ENCODE measurements at regions not wholly inside any gene's neighbourhood (a gene's known extent, or its start where the extent isn't known, plus 50 kb on each side); places are given as distances from the start of the nearest gene placed in this dataset.
"Not testable (repeated sequence)": the region's sequence is repeated elsewhere in the genome, so short reads cannot be mapped to it uniquely, and the experiment has no call there.

DNA sequence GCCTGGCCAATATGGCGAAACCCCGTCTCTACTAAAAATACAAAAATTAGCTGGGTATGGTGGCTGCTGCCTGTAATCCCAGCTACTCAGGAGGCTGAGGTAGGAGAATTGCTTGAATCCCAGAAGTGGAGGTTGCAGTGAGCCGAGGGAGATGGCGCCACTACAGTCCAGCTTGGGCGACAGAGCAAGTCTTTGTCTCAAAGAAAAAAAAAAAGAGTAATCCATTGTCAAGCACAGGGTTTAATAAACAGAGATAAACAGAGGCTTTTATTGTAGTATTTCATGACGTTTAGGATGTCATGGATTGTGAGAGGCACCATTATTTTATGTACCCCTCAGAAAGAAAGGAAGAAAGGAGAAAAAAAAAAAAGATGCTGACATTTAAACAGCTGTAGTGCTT, 75.2 kb upstream of the RNU2-1 start:
- DNase-seq (ENCODE audit: low spot score in 2 of 2): no peak
- no peaks in the 10 kb centered on the region for H3K36me3 ChIP-seq (replicated peaks)

DNA sequence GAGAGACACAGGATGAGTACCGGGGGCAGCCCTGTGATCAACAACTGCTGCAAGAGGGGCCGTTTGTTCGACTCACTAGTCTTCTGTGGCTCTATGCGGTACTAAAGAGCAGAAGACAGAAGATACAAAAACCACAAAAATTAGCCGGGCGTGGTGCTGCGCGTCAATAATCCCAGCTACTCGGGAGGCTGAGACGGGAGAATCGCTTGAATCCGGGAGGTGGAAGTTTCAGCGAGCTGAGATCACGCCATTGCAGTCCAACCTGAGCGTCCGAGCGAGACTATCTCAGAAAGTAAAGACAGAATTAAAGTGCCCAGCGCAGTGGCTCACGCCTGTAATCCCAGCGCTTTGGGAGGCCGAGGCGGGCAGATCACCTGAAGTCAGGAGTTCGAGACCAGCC, 71.0 kb upstream of the RNU2-1 start:
- H3K27me3 ChIP-seq (ENCODE audit: low read depth); H3K9me3 ChIP-seq; H3K4me3 ChIP-seq; DNase-seq (ENCODE audit: low spot score in 2 of 2); H3K36me3 ChIP-seq (replicated peaks); H3K4me1 ChIP-seq; in situ Hi-C loops (cut with MboI; ENCODE audit: low sequenced_read_pairs): not testable (repeated sequence)

More for the DNA sequence above, 75.2 kb upstream of the RNU2-1 start:
- no peaks in the 10 kb centered on the region for H3K4me1 ChIP-seq
- no peaks in the 10 kb centered on the region for H3K27me3 ChIP-seq (ENCODE audit: low read depth)
- no peak overlapping the region for H3K4me3 ChIP-seq
- in situ Hi-C loops (cut with MboI; ENCODE audit: low sequenced_read_pairs): no loop called here
- H3K9me3 ChIP-seq: no peaks in the 10 kb centered on the region

DNA sequence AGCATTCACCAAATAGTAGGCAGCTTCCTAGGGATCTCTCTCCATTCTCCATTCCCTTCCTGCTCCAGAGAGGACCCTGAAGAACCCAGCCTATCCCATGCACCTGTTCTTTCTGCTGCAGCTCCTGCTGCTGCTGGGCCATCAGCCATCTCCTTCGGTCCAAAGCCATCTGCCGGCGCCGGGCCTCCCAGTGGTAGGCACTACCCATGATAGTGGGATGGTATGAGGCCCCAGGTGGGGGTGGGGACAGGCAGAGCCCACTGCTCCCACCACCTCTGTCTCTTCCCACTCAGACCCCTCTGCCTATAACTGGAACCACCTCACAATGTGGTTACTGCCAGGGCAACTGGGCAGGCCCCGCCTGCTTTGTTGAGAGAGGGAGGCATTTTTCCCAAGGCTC, 69.3 kb upstream of the RNU2-1 start:
- H3K27me3 ChIP-seq (ENCODE audit: low read depth); H3K36me3 ChIP-seq (replicated peaks); H3K9me3 ChIP-seq; H3K4me3 ChIP-seq; DNase-seq (ENCODE audit: low spot score in 2 of 2); in situ Hi-C loops (cut with MboI; ENCODE audit: low sequenced_read_pairs); H3K4me1 ChIP-seq: not testable (repeated sequence)

- H3K4me3 ChIP-seq; in situ Hi-C loops (cut with MboI; ENCODE audit: low sequenced_read_pairs); H3K27me3 ChIP-seq (ENCODE audit: low read depth); H3K4me1 ChIP-seq; H3K9me3 ChIP-seq; H3K36me3 ChIP-seq (replicated peaks); DNase-seq (ENCODE audit: low spot score in 2 of 2): not testable (repeated sequence)
Observed at GRCh38 chr17:43299300-43300076, 65.7 kb upstream of the RNU2-1 start.

DNA sequence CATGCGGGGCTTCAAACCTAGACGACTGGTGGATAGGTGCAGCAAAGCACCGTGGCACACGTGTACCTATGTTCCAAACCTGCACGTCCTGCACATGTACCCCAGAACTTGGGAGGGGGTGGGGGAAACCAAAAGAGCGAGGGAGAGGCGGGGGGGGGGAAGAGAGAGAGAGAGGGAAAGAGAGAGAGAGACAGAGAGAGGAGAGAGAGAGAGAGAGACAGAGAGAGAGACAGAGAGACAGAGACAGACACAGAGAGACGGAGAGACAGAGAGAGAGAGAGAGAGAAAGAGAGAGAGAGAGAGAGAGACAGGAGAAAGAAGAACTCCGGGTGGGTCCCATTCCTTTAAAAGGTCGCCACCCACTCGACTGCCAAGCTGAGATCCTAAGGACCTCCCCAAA, 55.9 kb upstream of the RNU2-1 start:
- H3K36me3 ChIP-seq (replicated peaks); H3K4me1 ChIP-seq; H3K4me3 ChIP-seq; DNase-seq (ENCODE audit: low spot score in 2 of 2); in situ Hi-C loops (cut with MboI; ENCODE audit: low sequenced_read_pairs); H3K27me3 ChIP-seq (ENCODE audit: low read depth); H3K9me3 ChIP-seq: not testable (repeated sequence)

DNA sequence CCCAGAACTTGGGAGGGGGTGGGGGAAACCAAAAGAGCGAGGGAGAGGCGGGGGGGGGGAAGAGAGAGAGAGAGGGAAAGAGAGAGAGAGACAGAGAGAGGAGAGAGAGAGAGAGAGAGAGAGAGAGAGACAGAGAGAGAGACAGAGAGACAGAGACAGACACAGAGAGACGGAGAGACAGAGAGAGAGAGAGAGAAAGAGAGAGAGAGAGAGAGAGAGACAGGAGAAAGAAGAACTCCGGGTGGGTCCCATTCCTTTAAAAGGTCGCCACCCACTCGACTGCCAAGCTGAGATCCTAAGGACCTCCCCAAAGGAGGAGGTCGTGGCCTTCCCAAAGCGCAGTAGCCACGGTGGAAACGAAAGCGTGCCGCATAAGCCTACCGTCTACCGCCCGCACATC, 49.8 kb upstream of the RNU2-1 start:
- H3K36me3 ChIP-seq (replicated peaks); H3K4me3 ChIP-seq; H3K9me3 ChIP-seq; H3K4me1 ChIP-seq; H3K27me3 ChIP-seq (ENCODE audit: low read depth); in situ Hi-C loops (cut with MboI; ENCODE audit: low sequenced_read_pairs): not testable (repeated sequence)
- DNase-seq (ENCODE audit: low spot score in 2 of 2): peak in 1 of 2 experiments; percentile 6

Data from HAP-1 (cell line).